SK-N-SH (cell line): ENCODE measurements at regions not wholly inside any gene's neighbourhood (a gene's known extent, or its start where the extent isn't known, plus 50 kb on each side); places are given as distances from the start of the nearest gene placed in this dataset.
"Not testable (repeated sequence)": the region's sequence is repeated elsewhere in the genome, so short reads cannot be mapped to it uniquely, and the experiment has no call there.

Experiments
- CTCF ChIA-PET: fragments of 300-600, 350-600 bp; formaldehyde crosslinking; extraction: SDS; loops from one replicate; lab custom pipeline; 2021; lab: Yijun Ruan, JAX
- POLR2A ChIA-PET: fragments of 350-600 bp; sonication (Branson Sonifier 250); formaldehyde crosslinking; extraction: SDS; loops from one replicate; lab custom pipeline; 2020; ENCODE audit warnings: antibody characterized with exemption, inconsistent platforms; lab: Yijun Ruan, JAX
- DNase-seq: peaks from one replicate; pipeline ENCODE4 v3.0.0; 2012
- H2AFZ ChIP-seq: fragments of 200-600 bp; sonication (generic); 2 replicates; pipeline ENCODE4 v1.8.1; 2016; ENCODE audit warnings: antibody characterized with exemption, mild to moderate bottlenecking, low read depth
- H3F3A ChIP-seq: fragments of 200-600 bp; sonication (generic); replicated peaks from 2 replicates; pipeline ENCODE3; 2016; ENCODE audit warnings: antibody characterized with exemption, mild to moderate bottlenecking; ENCODE audit not compliant: insufficient read depth
- H3K27ac ChIP-seq, 2 experiments: fragments of 200-500 bp in 1 of 2; fragments of 200-600 bp in 1 of 2; sonication (Bioruptor generic) in 1 of 2; sonication (generic), shearing (Covaris generic) in 1 of 2; 2 replicates each; pipeline versions ENCODE4 v1.5.1 to v1.6.1; 2014 to 2016; ENCODE audit warnings: low read depth in 2 of 2, inconsistent platforms in 1 of 2, low read length in 1 of 2, mild to moderate bottlenecking in 1 of 2, mixed read lengths in 1 of 2
- H3K27me3 ChIP-seq: fragments of 200-600 bp; sonication (generic), shearing (Covaris generic); 2 replicates; pipeline ENCODE4 v1.6.1; 2016; ENCODE audit warnings: mixed run types; ENCODE audit not compliant: insufficient read depth
- H3K36me3 ChIP-seq, 2 experiments: fragments of 200-500 bp in 1 of 2; fragments of 200-600 bp in 1 of 2; sonication (Bioruptor generic) in 1 of 2; sonication (generic) in 1 of 2; replicated peaks in 1 of 2; 2 replicates each; pipeline versions ENCODE3 to v1.5.1; 2014 to 2016; ENCODE audit warnings: low read length in 1 of 2, mild to moderate bottlenecking in 1 of 2; ENCODE audit not compliant: insufficient read depth in 2 of 2, control insufficient read depth in 1 of 2
- H3K4me1 ChIP-seq, 2 experiments: fragments of 200-500 bp in 1 of 2; fragments of 200-600 bp in 1 of 2; sonication (Bioruptor generic) in 1 of 2; sonication (generic), shearing (Covaris generic) in 1 of 2; 2 replicates each; pipeline versions ENCODE4 v1.5.1 to v1.6.1; 2014 to 2016; ENCODE audit warnings: low read depth in 1 of 2, low read length in 1 of 2, mixed run types in 1 of 2; ENCODE audit not compliant: insufficient read depth in 2 of 2, control insufficient read depth in 1 of 2
- H3K4me2 ChIP-seq: fragments of 200-600 bp; sonication (generic), shearing (Covaris generic); 2 replicates; pipeline ENCODE4 v1.6.1; 2017; ENCODE audit warnings: mixed run types
- H3K4me3 ChIP-seq, 2 experiments: fragments of 200-500 bp in 1 of 2; fragments of 200-600 bp in 1 of 2; sonication (Bioruptor generic) in 1 of 2; sonication (generic), shearing (Covaris generic) in 1 of 2; 2 replicates each; pipeline versions ENCODE4 v1.5.1 to v1.8.1; 2014 to 2016; ENCODE audit warnings: low read depth in 2 of 2, inconsistent platforms in 1 of 2, low read length in 1 of 2, mild to moderate bottlenecking in 1 of 2, mixed read lengths in 1 of 2, moderate library complexity in 1 of 2
- H3K79me2 ChIP-seq: fragments of 200-600 bp; sonication (generic); 2 replicates; pipeline ENCODE4 v1.8.1; 2017; ENCODE audit warnings: mild to moderate bottlenecking; ENCODE audit not compliant: insufficient read depth
- H3K9ac ChIP-seq: fragments of 200-600 bp; sonication (generic); 2 replicates; pipeline ENCODE4 v1.6.1; 2017; ENCODE audit warnings: mixed run types
- H3K9me2 ChIP-seq: fragments of 200-600 bp; sonication (generic); 2 replicates; pipeline ENCODE4 v1.6.1; 2017; ENCODE audit warnings: mixed run types
- H3K9me3 ChIP-seq: fragments of 200-600 bp; sonication (generic); 2 replicates; pipeline ENCODE4 v1.6.1; 2017; ENCODE audit warnings: mixed run types, mild to moderate bottlenecking, moderate library complexity
- H4K20me1 ChIP-seq: fragments of 200-600 bp; sonication (generic); 2 replicates; pipeline ENCODE4 v1.6.1; 2017; ENCODE audit warnings: mild to moderate bottlenecking, mixed run types; ENCODE audit not compliant: insufficient read depth
- CTCF ChIP-seq: fragments of 200-600 bp; sonication (generic); IDR thresholded peaks from 2 replicates; pipeline ENCODE4 v1.6.1; 2017; ENCODE audit warnings: antibody characterized with exemption, mild to moderate bottlenecking, moderate library complexity
- EP300 ChIP-seq, 2 experiments: IDR thresholded peaks; 2 replicates each; pipeline versions ENCODE4 v1.4.0 to v1.6.1; 2012; ENCODE audit warnings: borderline replicate concordance in 1 of 2, low read depth in 1 of 2, low read length in 1 of 2
- EZH2phosphoT487 ChIP-seq: fragments of 200-600 bp; sonication (generic); IDR thresholded peaks from 2 replicates; pipeline ENCODE4 v1.6.1; 2017; ENCODE audit warnings: low read depth, mixed run types, mild to moderate bottlenecking, antibody characterized with exemption, moderate library complexity, borderline replicate concordance
- FOXJ3 ChIP-seq: sonication (generic); formaldehyde crosslinking; IDR thresholded peaks from 2 replicates; pipeline ENCODE4 v1.5.1; 2020; ENCODE audit warnings: mild to moderate bottlenecking, missing genetic modification reagents
- GABPA ChIP-seq: IDR thresholded peaks from 2 replicates; pipeline ENCODE4 v1.4.0; 2012; ENCODE audit warnings: low read depth, mild to moderate bottlenecking
- GATA2 ChIP-seq: sonication (generic); formaldehyde crosslinking; IDR thresholded peaks from 2 replicates; pipeline ENCODE4 v1.5.0; 2020; ENCODE audit warnings: mild to moderate bottlenecking, missing genetic modification reagents
- IRF3 ChIP-seq: fragments of 150-350 bp; IDR thresholded peaks from 2 replicates; pipeline ENCODE4 v1.6.1; 2016; ENCODE audit warnings: mild to moderate bottlenecking, low read depth, low read length
- JUND ChIP-seq: IDR thresholded peaks from 2 replicates; pipeline ENCODE4 v1.4.0; 2012
- MXI1 ChIP-seq: IDR thresholded peaks from 2 replicates; pipeline ENCODE4 v1.6.1; 2012; ENCODE audit warnings: mild to moderate bottlenecking, low read depth, low read length, improper control_type of control experiment
- NRF1 ChIP-seq: IDR thresholded peaks from 2 replicates; pipeline ENCODE4 v1.6.1; 2012; ENCODE audit warnings: low read depth, mild to moderate bottlenecking, low read length
- RCOR1 ChIP-seq: fragments of 150-350 bp; IDR thresholded peaks from 2 replicates; pipeline ENCODE4 v1.6.1; 2017; ENCODE audit warnings: antibody characterized with exemption, low read length
- REST ChIP-seq: IDR thresholded peaks from 2 replicates; pipeline ENCODE4 v1.6.1; 2012; ENCODE audit warnings: mild to moderate bottlenecking, low read depth, low read length, moderate library complexity
- SMC3 ChIP-seq: IDR thresholded peaks from 2 replicates; pipeline ENCODE4 v1.6.1; 2012; ENCODE audit warnings: low read depth, low read length, improper control_type of control experiment
- USF2 ChIP-seq: fragments of 150-350 bp; IDR thresholded peaks from 2 replicates; pipeline ENCODE4 v1.6.1; 2017; ENCODE audit warnings: antibody characterized with exemption, low read length, low read depth, borderline replicate concordance
- YY1 ChIP-seq: IDR thresholded peaks from 2 replicates; pipeline ENCODE4 v1.4.0; 2012; ENCODE audit warnings: low read depth, mild to moderate bottlenecking
- ZBTB33 ChIP-seq: IDR thresholded peaks from 2 replicates; pipeline ENCODE4 v1.4.0; 2012; ENCODE audit warnings: low read depth, borderline replicate concordance
- WGBS: methylation state at CpG from one replicate; pipeline ENCODE4 v1.1.6; 2017; ENCODE audit warnings: low lambda C conversion rate; 5-methylcytosine and 5-hydroxymethylcytosine counted together

- no peak for TF ChIP-seq FOXJ3 (CRISPR knock-in tag)
- TF ChIP-seq YY1, result no peak
- TF ChIP-seq NRF1, result no peak
- TF ChIP-seq GABPA, result no peak
- TF ChIP-seq EP300 (IDR thresholded peaks at IDR 0.05; ENCODE audit: borderline replicate concordance in 1 of 2, low read depth in 1 of 2, low read length in 1 of 2), result no peak
- no peak for TF ChIP-seq RCOR1
- TF ChIP-seq MXI1, result no peak
- TF ChIP-seq EZH2phosphoT487, result no peak
- TF ChIP-seq USF2, result no peak
- TF ChIP-seq JUND, result no peak
- TF ChIP-seq SMC3, result no peak
- TF ChIP-seq GATA2 (CRISPR knock-in tag), result no peak
- no peak for TF ChIP-seq ZBTB33
- TF ChIP-seq CTCF, result no peak
- no peak for TF ChIP-seq IRF3
- TF ChIP-seq REST, result no peak
- TF ChIP-seq, all 33 proteins: peak for 0
- H3F3A ChIP-seq, result no peaks in the 10 kb centered on the region
- H3K4me1 ChIP-seq, result no peaks in the 10 kb centered on the region
- ChIA-PET CTCF (no interaction called here), POLR2A (no interaction called here)
- H3K27me3 ChIP-seq, result no peaks in the 10 kb centered on the region
- H3K9ac ChIP-seq, result no peak overlapping the region
- no peaks in the 10 kb centered on the region for H3K79me2 ChIP-seq
- H3K27ac ChIP-seq, result no peak overlapping the region
- no peak overlapping the region for H3K4me3 ChIP-seq
- H3K36me3 ChIP-seq, result no peaks in the 10 kb centered on the region
- H4K20me1 ChIP-seq, result no peaks in the 10 kb centered on the region
- 0% methylated on average over 2 of the region's 2 CpGs for WGBS
- no peaks in the 10 kb centered on the region for H3K9me2 ChIP-seq
- H2AFZ ChIP-seq, result no peak overlapping the region
- no peak for DNase-seq
- no peaks in the 10 kb centered on the region for H3K9me3 ChIP-seq
- no peak overlapping the region for H3K4me2 ChIP-seq
Observed at GRCh38 chr14:106343626-106344025, 817.2 kb downstream of the TMEM121 start.

GRCh38 chr14:106344065-106344614 lies 817.8 kb downstream of the TMEM121 start:
- WGBS, result 1% methylated on average over 5 of the region's 5 CpGs
- POLR2A ChIA-PET, H2AFZ ChIP-seq, H3K4me2 ChIP-seq, H4K20me1 ChIP-seq, H3K9me3 ChIP-seq, H3K36me3 ChIP-seq, CTCF ChIA-PET, H3F3A ChIP-seq, H3K9ac ChIP-seq, DNase-seq, H3K27ac ChIP-seq, H3K27me3 ChIP-seq, H3K4me3 ChIP-seq, H3K79me2 ChIP-seq, H3K9me2 ChIP-seq, H3K4me1 ChIP-seq: not testable (repeated sequence)
